ENCODE measurements at regions not wholly inside any gene's neighbourhood (a gene's known extent, or its start where the extent isn't known, plus 50 kb on each side); places are given as distances from the start of the nearest gene placed in this dataset.

DNA sequence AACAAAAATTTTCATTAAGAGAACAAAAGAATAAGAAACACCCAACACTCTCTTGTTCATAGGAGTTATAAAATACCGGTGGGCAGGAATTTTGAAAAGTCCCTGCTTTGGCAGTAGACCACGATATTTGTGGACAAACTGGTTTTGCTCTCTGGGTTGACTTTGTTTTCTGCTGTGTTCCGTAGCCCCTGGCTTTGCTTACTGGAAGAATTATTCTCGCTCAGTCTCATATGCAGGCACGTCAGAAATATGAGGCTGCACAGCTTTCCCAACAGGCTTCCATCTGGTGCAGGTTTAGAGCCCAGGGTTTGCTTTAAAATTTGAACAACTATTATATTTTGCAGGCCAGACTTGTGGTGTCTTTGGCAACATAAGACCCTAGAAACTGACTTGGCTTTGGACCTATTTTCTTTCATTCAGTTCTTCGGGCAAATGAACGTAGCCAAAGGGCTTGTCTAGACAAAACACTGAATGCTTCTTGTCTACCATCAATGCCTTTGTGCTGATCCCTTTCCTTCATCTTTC is 2012.6 kb downstream of the PCDH9 start:
- H3K27ac ChIP-seq (ENCODE audit: insufficient read depth, low read depth, low read length), result no peak overlapping the region
- no peak for DNase-seq (ENCODE audit: low read depth, low spot score)
- no peaks in the 10 kb centered on the region for H3K9me1 ChIP-seq (replicated peaks; ENCODE audit: control insufficient read depth, extremely low read depth, insufficient read depth, low read length)
- no peak overlapping the region for H3K4me3 ChIP-seq (replicated peaks in 1 of 3; ENCODE audit: insufficient read depth in 1 of 3, low read depth in 1 of 3, low read length in 3 of 3)
- POLR2A ChIA-PET, result no interaction called here
- TF ChIP-seq MAX (IDR thresholded peaks at IDR 0.05; ENCODE audit: insufficient read depth, insufficient read length), result no peak
- TF ChIP-seq EZH2 (IDR thresholded peaks at IDR 0.05; ENCODE audit: borderline replicate concordance, low read depth, low read length, severe bottlenecking), result no peak
- TF ChIP-seq FOS (IDR thresholded peaks at IDR 0.05; ENCODE audit: borderline replicate concordance, insufficient read depth, low read length), result no peak
- TF ChIP-seq POLR2AphosphoS5 (IDR thresholded peaks at IDR 0.05; ENCODE audit: insufficient read depth, low read depth, low read length), result no peak
- no peak for TF ChIP-seq MYC (IDR thresholded peaks at IDR 0.05; ENCODE audit: low read depth, low read length)
- TF ChIP-seq, protein P1, sequence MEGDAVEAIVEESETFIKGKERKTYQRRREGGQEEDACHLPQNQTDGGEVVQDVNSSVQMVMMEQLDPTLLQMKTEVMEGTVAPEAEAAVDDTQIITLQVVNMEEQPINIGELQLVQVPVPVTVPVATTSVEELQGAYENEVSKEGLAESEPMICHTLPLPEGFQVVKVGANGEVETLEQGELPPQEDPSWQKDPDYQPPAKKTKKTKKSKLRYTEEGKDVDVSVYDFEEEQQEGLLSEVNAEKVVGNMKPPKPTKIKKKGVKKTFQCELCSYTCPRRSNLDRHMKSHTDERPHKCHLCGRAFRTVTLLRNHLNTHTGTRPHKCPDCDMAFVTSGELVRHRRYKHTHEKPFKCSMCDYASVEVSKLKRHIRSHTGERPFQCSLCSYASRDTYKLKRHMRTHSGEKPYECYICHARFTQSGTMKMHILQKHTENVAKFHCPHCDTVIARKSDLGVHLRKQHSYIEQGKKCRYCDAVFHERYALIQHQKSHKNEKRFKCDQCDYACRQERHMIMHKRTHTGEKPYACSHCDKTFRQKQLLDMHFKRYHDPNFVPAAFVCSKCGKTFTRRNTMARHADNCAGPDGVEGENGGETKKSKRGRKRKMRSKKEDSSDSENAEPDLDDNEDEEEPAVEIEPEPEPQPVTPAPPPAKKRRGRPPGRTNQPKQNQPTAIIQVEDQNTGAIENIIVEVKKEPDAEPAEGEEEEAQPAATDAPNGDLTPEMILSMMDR (IDR thresholded peaks at IDR 0.05; ENCODE audit: extremely low read depth in 1 of 2, insufficient read depth in 1 of 2, low read depth in 1 of 2, low read length in 2 of 2), result no peak
- no peak for TF ChIP-seq POLR2A (IDR thresholded peaks at IDR 0.05; ENCODE audit: low read depth, low read length)
- TF ChIP-seq GATA2 (IDR thresholded peaks at IDR 0.05; ENCODE audit: insufficient read depth, insufficient read length, low read depth, low read length), result no peak
- TF ChIP-seq JUN (IDR thresholded peaks at IDR 0.05; ENCODE audit: borderline replicate concordance, insufficient read depth, insufficient read length, low read depth), result no peak
- no peaks in the 10 kb centered on the region for H3K4me1 ChIP-seq (ENCODE audit: control insufficient read depth, extremely low read depth, insufficient read depth, low read length)
- H3K9me3 ChIP-seq (replicated peaks; ENCODE audit: control insufficient read depth, insufficient read depth, low read length), result no peaks in the 10 kb centered on the region
- BruUV-seq (replicated peaks), result no TSS peak
- H3K79me2 ChIP-seq (ENCODE audit: control insufficient read depth, insufficient read depth, low read length), result no peaks in the 10 kb centered on the region
- intact Hi-C loops (cut with micrococcal nuclease) (no loop called here), dilution Hi-C loops (cut with MboI; ENCODE audit: extremely low pct_ligation_motif_present, low sequenced_read_pairs) (no loop called here)
- H4K20me1 ChIP-seq (replicated peaks; ENCODE audit: control insufficient read depth, extremely low read depth, insufficient read depth, low read length), result no peaks in the 10 kb centered on the region
- no peak for FAIRE-seq
- no peaks in the 10 kb centered on the region for H3K36me3 ChIP-seq (ENCODE audit: control insufficient read depth in 2 of 2, extremely low read depth in 1 of 2, insufficient read depth in 2 of 2, low read length in 2 of 2)
- no peaks in the 10 kb centered on the region for H3K27me3 ChIP-seq (ENCODE audit: control insufficient read depth in 2 of 2, insufficient read depth in 2 of 2, low read length in 2 of 2)
- no peak overlapping the region for H3K9ac ChIP-seq (replicated peaks; ENCODE audit: extremely low read depth, insufficient read depth, low read length)
- CTCF ChIA-PET, result no interaction called here
- no peak overlapping the region for H2AFZ ChIP-seq (ENCODE audit: low read depth, low read length)
- no peak overlapping the region for H3K4me2 ChIP-seq (ENCODE audit: insufficient read depth, low read length)

Measured in endothelial cell of umbilical vein (primary cell).